ENCODE measurements at regions not wholly inside any gene's neighbourhood (a gene's known extent, or its start where the extent isn't known, plus 50 kb on each side); places are given as distances from the start of the nearest gene placed in this dataset.

- TF ChIP-seq EZH2 (IDR thresholded peaks at IDR 0.05; ENCODE audit: borderline replicate concordance, low read length) (no peak), CTCF (conservative IDR thresholded peaks at IDR 0.05 in 1 of 2, IDR thresholded peaks at IDR 0.05 in 1 of 2; ENCODE audit: extremely low read depth in 1 of 2, insufficient read depth in 1 of 2, low read depth in 1 of 2, low read length in 2 of 2) (no peak)
Observed at GRCh38 chr18:64618390-64618789, 469.5 kb upstream of the LINC00305 start.

All from mammary epithelial cell (primary cell).